ENCODE measurements at regions not wholly inside any gene's neighbourhood (a gene's known extent, or its start where the extent isn't known, plus 50 kb on each side); places are given as distances from the start of the nearest gene placed in this dataset.
A peak's percentile ranks its signal among the peaks of the same experiment; 100 is the strongest.

DNA sequence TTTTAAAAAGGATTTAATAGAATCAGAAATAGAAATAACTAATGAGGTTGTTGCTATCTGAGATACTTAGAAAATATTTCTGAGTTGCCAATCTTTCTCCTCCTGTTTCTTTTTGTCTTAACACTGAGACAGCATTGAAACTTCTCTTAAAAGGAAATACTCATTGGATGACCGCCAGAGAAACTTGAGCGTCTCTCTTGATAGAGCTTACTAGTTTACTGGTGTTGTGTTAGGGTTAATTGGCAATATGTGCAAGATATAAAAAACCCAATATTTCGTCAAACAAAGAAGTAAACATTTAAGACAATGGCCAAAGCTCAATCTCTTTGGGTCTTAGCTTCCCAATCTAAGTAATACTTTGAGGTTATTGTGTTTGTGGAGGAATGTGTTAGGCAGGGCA, 176.4 kb upstream of the CHD1 start:
- POLR2A ChIA-PET, result no interaction called here
- no peak overlapping the region for H3K4me3 ChIP-seq (ENCODE audit: low read depth, low read length)
- no peak for DNase-seq (ENCODE audit: low read depth, low spot score)
- CTCF ChIA-PET, result interaction anchor here (0.7 to 3.2 kb wide), 10 partner anchors 7 to 55 kb away, joined by 3 to 12 read pairs (median 4); no protein-coding TSS in a partner anchor
- TF ChIP-seq, protein P1, sequence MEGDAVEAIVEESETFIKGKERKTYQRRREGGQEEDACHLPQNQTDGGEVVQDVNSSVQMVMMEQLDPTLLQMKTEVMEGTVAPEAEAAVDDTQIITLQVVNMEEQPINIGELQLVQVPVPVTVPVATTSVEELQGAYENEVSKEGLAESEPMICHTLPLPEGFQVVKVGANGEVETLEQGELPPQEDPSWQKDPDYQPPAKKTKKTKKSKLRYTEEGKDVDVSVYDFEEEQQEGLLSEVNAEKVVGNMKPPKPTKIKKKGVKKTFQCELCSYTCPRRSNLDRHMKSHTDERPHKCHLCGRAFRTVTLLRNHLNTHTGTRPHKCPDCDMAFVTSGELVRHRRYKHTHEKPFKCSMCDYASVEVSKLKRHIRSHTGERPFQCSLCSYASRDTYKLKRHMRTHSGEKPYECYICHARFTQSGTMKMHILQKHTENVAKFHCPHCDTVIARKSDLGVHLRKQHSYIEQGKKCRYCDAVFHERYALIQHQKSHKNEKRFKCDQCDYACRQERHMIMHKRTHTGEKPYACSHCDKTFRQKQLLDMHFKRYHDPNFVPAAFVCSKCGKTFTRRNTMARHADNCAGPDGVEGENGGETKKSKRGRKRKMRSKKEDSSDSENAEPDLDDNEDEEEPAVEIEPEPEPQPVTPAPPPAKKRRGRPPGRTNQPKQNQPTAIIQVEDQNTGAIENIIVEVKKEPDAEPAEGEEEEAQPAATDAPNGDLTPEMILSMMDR (IDR thresholded peaks at IDR 0.05; ENCODE audit: insufficient read depth, low read length, missing control alignments), result no peak

DNA sequence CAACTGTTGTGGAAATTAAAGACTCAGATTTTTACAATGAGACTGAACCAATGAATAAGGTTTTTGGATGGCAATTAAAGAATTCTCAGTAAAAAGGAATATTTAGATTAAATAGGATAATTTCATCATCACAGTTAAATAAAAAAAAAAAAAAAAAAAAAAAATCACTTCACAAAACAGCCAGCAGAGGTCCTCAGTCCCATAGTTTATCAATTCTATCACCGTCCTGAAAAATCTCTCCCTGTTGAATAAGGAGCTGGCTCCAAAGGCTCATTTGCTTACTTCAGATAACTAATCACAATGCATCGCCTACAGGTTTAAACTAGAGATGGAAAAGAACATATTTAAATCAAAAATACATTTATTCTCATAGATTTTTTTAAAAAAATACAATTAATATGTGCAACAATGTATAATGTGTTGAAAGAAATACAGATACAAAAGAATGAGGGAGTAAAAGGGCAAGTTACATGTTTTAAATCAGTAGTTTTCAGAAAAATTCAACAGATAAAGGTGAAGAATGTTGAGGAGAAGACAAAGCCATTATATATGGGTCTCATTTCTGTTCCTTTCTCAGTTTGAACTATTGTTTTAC, 175.8 kb upstream of the CHD1 start:
- TF ChIP-seq, protein P1 (IDR thresholded peaks at IDR 0.05; ENCODE audit: insufficient read depth, low read length, missing control alignments), result peak; percentile 23
- no peak overlapping the region for H3K4me3 ChIP-seq (ENCODE audit: low read depth, low read length)
- POLR2A ChIA-PET, result interaction anchor here (0.5 kb wide), 1 partner anchor 16 kb away, joined by 3 read pairs; no protein-coding TSS in a partner anchor
- no peak for DNase-seq (ENCODE audit: low read depth, low spot score)
- CTCF ChIA-PET, result interaction anchor here (0.7 to 3.2 kb wide), 10 partner anchors 8 to 54 kb away, joined by 3 to 12 read pairs (median 4); no protein-coding TSS in a partner anchor

DNA sequence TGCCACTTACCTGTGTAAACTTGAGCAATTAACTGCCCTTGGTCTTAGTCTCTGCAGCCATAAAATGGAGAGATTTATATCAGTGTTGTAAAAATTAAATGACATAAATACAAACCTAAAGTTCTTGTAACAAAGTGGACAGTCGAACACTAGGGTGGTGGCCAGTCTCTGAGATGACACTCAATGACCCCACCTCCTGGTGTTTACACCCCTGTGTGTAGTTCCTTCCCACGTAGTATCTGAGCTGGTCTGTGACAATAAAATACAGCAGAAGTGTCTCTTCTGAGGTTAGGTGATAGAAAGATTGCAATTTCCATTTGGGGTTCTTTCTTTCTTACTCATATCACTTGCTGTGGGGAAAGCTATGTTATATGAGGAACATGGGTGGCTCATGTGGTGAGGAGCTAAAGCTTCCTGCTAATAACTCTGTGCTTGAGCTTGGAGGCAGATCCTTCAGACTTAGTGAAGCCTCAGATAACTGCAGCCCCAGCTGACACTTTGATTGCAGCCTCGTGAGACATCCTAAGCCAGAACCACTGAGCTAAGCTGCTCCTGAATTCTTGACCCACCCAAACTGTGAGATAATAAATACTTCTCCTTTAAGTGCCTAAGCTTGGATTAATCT, 173.4 kb upstream of the CHD1 start:
- no peak overlapping the region for H3K4me3 ChIP-seq (ENCODE audit: low read depth, low read length)
- CTCF ChIA-PET, result interaction anchor here (3.2 kb wide), 1 partner anchor 10 kb away, joined by 12 read pairs; no protein-coding TSS in a partner anchor
- POLR2A ChIA-PET, result no interaction called here
- no peak for DNase-seq (ENCODE audit: low read depth, low spot score)
- TF ChIP-seq, protein P1 (IDR thresholded peaks at IDR 0.05; ENCODE audit: insufficient read depth, low read length, missing control alignments), result no peak

DNA sequence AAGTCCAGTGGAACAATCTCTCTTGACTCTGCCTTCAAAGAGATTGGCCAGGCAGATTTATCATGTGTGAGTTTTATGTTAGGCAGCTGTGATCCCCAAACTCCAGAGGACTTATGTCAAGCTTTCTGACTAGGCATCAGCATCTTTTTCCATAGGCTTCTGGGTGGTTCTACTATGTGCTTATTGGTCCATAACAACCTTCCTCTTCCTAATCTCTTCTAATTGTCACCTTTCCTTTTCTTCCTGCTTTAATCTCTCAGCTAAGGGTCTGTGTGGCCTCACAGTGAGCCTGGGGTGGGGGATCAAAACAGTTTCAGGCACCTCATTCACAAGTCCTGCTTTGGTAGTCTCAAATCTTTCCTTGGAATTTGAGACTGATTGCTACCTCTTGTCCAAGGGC, 170.9 kb upstream of the CHD1 start:
- CTCF ChIA-PET, result no interaction called here
- POLR2A ChIA-PET, result no interaction called here
- no peak for DNase-seq (ENCODE audit: low read depth, low spot score)
- no peak overlapping the region for H3K4me3 ChIP-seq (ENCODE audit: low read depth, low read length)
- TF ChIP-seq, protein P1 (IDR thresholded peaks at IDR 0.05; ENCODE audit: insufficient read depth, low read length, missing control alignments), result no peak

DNA sequence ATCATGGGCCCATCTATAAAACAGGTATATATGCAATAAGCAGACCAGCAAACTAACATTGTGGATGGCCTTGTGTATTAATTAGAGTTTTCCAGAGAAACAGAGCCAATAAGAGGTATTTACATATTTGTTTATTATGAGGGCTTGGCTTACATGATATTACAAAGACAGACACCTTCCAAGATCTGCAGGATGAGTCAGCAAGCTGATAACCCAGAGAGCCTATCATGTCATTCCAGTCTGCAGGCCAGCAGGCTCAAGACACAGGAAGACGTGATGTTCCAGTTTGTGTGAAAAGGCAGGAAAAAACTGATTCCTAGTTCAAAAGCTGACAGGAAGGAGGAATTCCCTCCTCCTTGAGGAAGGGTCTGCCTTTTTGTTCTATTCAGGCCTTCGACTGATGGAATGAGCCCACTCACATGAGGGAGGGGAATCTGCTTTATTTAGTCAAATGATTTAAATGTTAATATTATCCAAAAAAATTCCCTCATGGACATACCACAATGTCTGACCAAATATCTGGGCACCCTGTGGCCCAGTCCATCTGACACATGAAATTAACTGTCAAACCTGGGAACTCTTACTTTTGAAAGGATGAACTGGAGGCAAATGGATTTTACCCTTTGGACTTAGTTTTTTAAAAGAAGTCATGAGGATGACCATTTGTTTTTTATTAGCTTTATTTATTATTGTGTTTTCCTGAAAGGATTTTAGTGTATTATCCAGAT, 161.2 kb upstream of the CHD1 start:
- no peak for DNase-seq (ENCODE audit: low read depth, low spot score)
- no peak overlapping the region for H3K4me3 ChIP-seq (ENCODE audit: low read depth, low read length)
- POLR2A ChIA-PET, result no interaction called here
- TF ChIP-seq, protein P1 (IDR thresholded peaks at IDR 0.05; ENCODE audit: insufficient read depth, low read length, missing control alignments), result no peak
- CTCF ChIA-PET, result no interaction called here

DNA sequence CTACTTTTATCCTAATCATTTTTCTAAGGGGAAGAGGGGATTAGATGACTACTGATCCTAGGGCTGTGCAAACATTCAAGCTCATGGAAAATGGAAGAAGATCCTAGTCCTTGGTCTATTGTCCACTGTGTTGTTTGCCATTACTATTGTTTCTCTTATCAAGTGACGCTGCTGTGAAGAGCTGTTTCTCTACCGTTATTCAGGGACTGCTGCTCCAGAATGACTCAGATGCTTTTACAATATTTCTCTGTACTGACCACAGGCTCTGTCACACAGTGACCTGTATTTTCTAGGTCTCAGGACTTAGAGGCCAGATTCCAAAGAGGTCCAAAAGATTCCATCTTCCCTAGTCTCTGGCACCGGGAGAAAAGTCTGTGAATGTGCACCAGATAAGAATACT, 159.5 kb upstream of the CHD1 start:
- H3K4me3 ChIP-seq (ENCODE audit: low read depth, low read length), result no peak overlapping the region
- TF ChIP-seq, protein P1 (IDR thresholded peaks at IDR 0.05; ENCODE audit: insufficient read depth, low read length, missing control alignments), result no peak
- POLR2A ChIA-PET, result interaction anchor here (0.7 kb wide), 1 partner anchor 16 kb away, joined by 3 read pairs; no protein-coding TSS in a partner anchor
- no peak for DNase-seq (ENCODE audit: low read depth, low spot score)
- CTCF ChIA-PET, result interaction anchor here (1.4 kb wide), 1 partner anchor 16 kb away, joined by 8 read pairs; no protein-coding TSS in a partner anchor

Data from AG04449 (cell line).